K562 (cell line): ENCODE measurements at regions not wholly inside any gene's neighbourhood (a gene's known extent, or its start where the extent isn't known, plus 50 kb on each side); places are given as distances from the start of the nearest gene placed in this dataset.

Source experiments
- EGR1 ChIP-seq: fragments of 450-650 bp; conservative IDR thresholded peaks from 2 replicates; pipeline ENCODE4 v1.6.1; 2017; ENCODE audit warnings: mild to moderate bottlenecking
- EHMT2 ChIP-seq: fragments of 450-650 bp; IDR thresholded peaks from 2 replicates; pipeline ENCODE4 v1.6.1; 2018; ENCODE audit warnings: antibody characterized with exemption
- EZH2 ChIP-seq: IDR thresholded peaks from 2 replicates; pipeline ENCODE4 v1.6.1; 2012; ENCODE audit warnings: low read depth, mild to moderate bottlenecking, inconsistent platforms, low read length, borderline replicate concordance
- MTF1 ChIP-seq: fragments of 250-450 bp; sonication (Bioruptor Pico); IDR thresholded peaks from 2 replicates; pipeline ENCODE4 v1.9.0; 2021; ENCODE audit warnings: moderate library complexity, mild to moderate bottlenecking, inconsistent platforms, borderline replicate concordance
- U2AF1 ChIP-seq: fragments of 200-400 bp; formaldehyde crosslinking; optimal IDR thresholded peaks from 2 replicates; pipeline ENCODE3; 2017; ENCODE audit warnings: mild to moderate bottlenecking, low read depth, low read length, moderate library complexity
- ZNF592 ChIP-seq: fragments of 450-650 bp; IDR thresholded peaks from 2 replicates; pipeline ENCODE4 v1.6.1; 2017; ENCODE audit warnings: antibody characterized with exemption, mild to moderate bottlenecking

DNA sequence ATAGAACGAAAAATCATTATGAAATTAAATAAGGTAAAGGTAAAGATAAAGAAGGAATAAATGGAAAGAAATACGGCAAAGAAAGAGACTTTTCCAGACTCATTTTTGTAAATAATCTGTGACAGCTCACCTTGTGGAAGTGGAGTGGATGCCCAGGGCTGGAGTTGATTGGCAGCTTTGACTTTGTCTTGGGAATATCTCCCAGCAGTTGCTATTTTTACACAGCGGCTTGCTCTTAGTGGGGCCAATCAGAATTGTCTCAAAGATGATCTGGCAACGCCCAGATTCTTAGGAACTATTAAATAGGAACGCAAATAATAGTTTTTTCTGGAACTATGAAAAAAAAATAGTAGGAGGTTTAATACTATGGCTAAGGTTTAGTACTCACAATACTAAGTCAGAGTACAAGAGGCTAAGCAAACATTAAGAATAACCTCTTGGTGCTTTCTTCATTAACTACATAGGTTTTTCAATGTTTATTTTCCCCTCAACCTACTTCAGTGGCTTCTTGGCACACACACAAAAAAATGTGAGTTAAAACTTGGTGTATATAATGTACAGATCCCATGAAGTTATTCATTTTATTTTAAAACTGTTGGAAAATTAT, 132.7 kb downstream of the TRAM1L1 start:
- TF ChIP-seq EGR1 (no peak), ZNF592 (no peak), MTF1 (CRISPR knock-in tag) (no peak), U2AF1 (no peak), EHMT2 (no peak), EZH2 (no peak)
